Psoas muscle (tissue), 7 donors: ENCODE measurements at regions not wholly inside any gene's neighbourhood (a gene's known extent, or its start where the extent isn't known, plus 50 kb on each side); places are given as distances from the start of the nearest gene placed in this dataset.

ENCODE experiments used
- ATAC-seq, 4 donors: fragments of 200-7000 bp; cut with Tn5 transposase; one replicate each; pipeline ENCODE4 v1.9.1; 2020; ENCODE audit warnings: moderate library complexity in 3 of 4, mild to moderate bottlenecking in 2 of 4
- DNase-seq, 2 donors: peaks; one replicate each; pipeline ENCODE4 v3.0.0-alpha.2; 2020
- H3K27ac ChIP-seq: fragments of 200-600 bp; one replicate; pipeline ENCODE4 v1.8.0; 2022
- H3K27me3 ChIP-seq, 3 donors: fragments of 200-600 bp in 1 of 3; one replicate each; pipeline versions ENCODE4 v1.6.1 to v1.8.0; 2013 to 2022; ENCODE audit warnings: low read length in 2 of 3, mild to moderate bottlenecking in 2 of 3, moderate library complexity in 1 of 3; ENCODE audit not compliant: insufficient read depth in 3 of 3
- H3K36me3 ChIP-seq, 2 donors: fragments of 200-600 bp in 1 of 2; one replicate each; pipeline versions ENCODE4 v1.6.1 to v1.8.0; 2013 to 2022; ENCODE audit warnings: low read depth in 1 of 2, mild to moderate bottlenecking in 1 of 2, moderate library complexity in 1 of 2; ENCODE audit not compliant: insufficient read depth in 1 of 2
- H3K4me1 ChIP-seq: fragments of 200-600 bp; one replicate; pipeline ENCODE4 v1.8.0; 2022
- H3K4me3 ChIP-seq: fragments of 200-600 bp; one replicate; pipeline ENCODE4 v1.8.0; 2022; ENCODE audit warnings: mild to moderate bottlenecking
- H3K9me3 ChIP-seq: fragments of 200-600 bp; one replicate; pipeline ENCODE4 v1.8.0; 2022
- CTCF ChIP-seq: fragments of 200-600 bp; IDR thresholded peaks from one replicate; pipeline ENCODE4 v1.8.0; 2022; ENCODE audit warnings: antibody characterized with exemption
- WGBS, 3 donors: extraction: QIAGEN DNeasy Blood & Tissue Kit; methylation state at CpG; one replicate each; pipeline versions ENCODE4 v1.1.6 to v1.1.7; 2013; 5-methylcytosine and 5-hydroxymethylcytosine counted together
- intact Hi-C, 2 donors: fragments of 100-400 bp; cut with DNase I; formaldehyde crosslinking; loops; one replicate each; pipeline versions ENCODE4 v1.11.0 to v1.14.2; 2022
- donor health status: healthy with polysubstance abuse.
- donor health status: DM: no; HTN: no; CAD: no; lungs with moderate emphysema.
- donor health status: Bipolar disorder and iron deficiency.
- donor health status: healthy.
- donor health status: DM: yes; HTN: yes; CAD: no.
- donor health status: DM: no; HTN: no; CAD: no.
- donor health status: DM: yes; HTN: yes; CAD: no.

- Histone ChIP-seq H3K4me3 (no peak overlapping the region), H3K27me3 (no peaks in the 10 kb centered on the region), H3K27ac (no peak overlapping the region), H3K4me1 (no peaks in the 10 kb centered on the region), H3K9me3 (no peaks in the 10 kb centered on the region), H3K36me3 (no peaks in the 10 kb centered on the region)
- DNase-seq, result no peak
- no peak for ATAC-seq
- TF ChIP-seq CTCF, result no peak
- intact Hi-C loops, result no loop called here
Measured at GRCh38 chr3:89964347-89964746, 856.9 kb downstream of the EPHA3 start.

GRCh38 chr3:89966877-89967665 is 859.6 kb downstream of the EPHA3 start:
- no peak for ATAC-seq
- H3K36me3 ChIP-seq, result no peaks in the 10 kb centered on the region
- no peak overlapping the region for H3K4me3 ChIP-seq
- intact Hi-C loops, result no loop called here
- no peaks in the 10 kb centered on the region for H3K9me3 ChIP-seq
- no peak for TF ChIP-seq CTCF
- no peaks in the 10 kb centered on the region for H3K4me1 ChIP-seq
- DNase-seq, result no peak
- H3K27me3 ChIP-seq, result no peaks in the 10 kb centered on the region
- no peak overlapping the region for H3K27ac ChIP-seq
- 62 to 73% (median 67%) methylated on average over 5 of the region's 5 CpGs for WGBS, 3 donors

GRCh38 chr3:89971329-89971728 is 863.9 kb downstream of the EPHA3 start:
- intact Hi-C loops, result no loop called here
- ATAC-seq, result no peak

GRCh38 chr3:89973156-89973555 is 865.7 kb downstream of the EPHA3 start:
- intact Hi-C loops, result no loop called here
- H3K9me3 ChIP-seq, result no peaks in the 10 kb centered on the region
- H3K27me3 ChIP-seq, result no peaks in the 10 kb centered on the region
- no peak for TF ChIP-seq CTCF
- no peak for DNase-seq
- ATAC-seq, result no peak
- H3K4me3 ChIP-seq, result no peak overlapping the region
- H3K4me1 ChIP-seq, result no peaks in the 10 kb centered on the region
- H3K36me3 ChIP-seq, result no peaks in the 10 kb centered on the region
- H3K27ac ChIP-seq, result no peak overlapping the region
- 56 to 62% (median 58%) methylated on average over 2 of the region's 2 CpGs for WGBS, 3 donors

More at GRCh38 chr3:89971329-89971728, 863.9 kb downstream of the EPHA3 start:
- Histone ChIP-seq H3K27me3 (no peaks in the 10 kb centered on the region), H3K9me3 (no peaks in the 10 kb centered on the region), H3K4me3 (no peak overlapping the region), H3K27ac (no peak overlapping the region), H3K4me1 (no peaks in the 10 kb centered on the region), H3K36me3 (no peaks in the 10 kb centered on the region)
- 88 to 92% (median 92%) methylated on average over 2 of the region's 2 CpGs for WGBS, 3 donors
- TF ChIP-seq CTCF, result no peak
- DNase-seq, result no peak
